Neural cell (in vitro differentiated cells): ENCODE measurements at regions not wholly inside any gene's neighbourhood (a gene's known extent, or its start where the extent isn't known, plus 50 kb on each side); places are given as distances from the start of the nearest gene placed in this dataset.

Source experiments
- EP300 ChIP-seq: fragments of 450-650 bp; conservative IDR thresholded peaks from 2 replicates; pipeline ENCODE4 v1.6.1; 2014; ENCODE audit warnings: antibody characterized with exemption, mild to moderate bottlenecking, moderate library complexity; ENCODE audit not compliant: poor library complexity, severe bottlenecking
- SMC3 ChIP-seq: fragments of 450-650 bp; conservative IDR thresholded peaks from 2 replicates; pipeline ENCODE4 v1.6.1; 2014; ENCODE audit warnings: antibody characterized with exemption, mild to moderate bottlenecking, moderate library complexity; ENCODE audit not compliant: poor library complexity
- TF ChIP-seq, protein P1 (sequence below): fragments of 450-650 bp; IDR thresholded peaks from 2 replicates; pipeline ENCODE4 v1.5.1; 2014; ENCODE audit warnings: antibody characterized with exemption, mild to moderate bottlenecking, moderate library complexity; ENCODE audit not compliant: poor library complexity, severe bottlenecking
- TF ChIP-seq, protein P2 (sequence below): IDR thresholded peaks from 2 replicates; pipeline ENCODE4 v1.6.1; 2012; ENCODE audit warnings: borderline replicate concordance

- TF ChIP-seq, protein P1, sequence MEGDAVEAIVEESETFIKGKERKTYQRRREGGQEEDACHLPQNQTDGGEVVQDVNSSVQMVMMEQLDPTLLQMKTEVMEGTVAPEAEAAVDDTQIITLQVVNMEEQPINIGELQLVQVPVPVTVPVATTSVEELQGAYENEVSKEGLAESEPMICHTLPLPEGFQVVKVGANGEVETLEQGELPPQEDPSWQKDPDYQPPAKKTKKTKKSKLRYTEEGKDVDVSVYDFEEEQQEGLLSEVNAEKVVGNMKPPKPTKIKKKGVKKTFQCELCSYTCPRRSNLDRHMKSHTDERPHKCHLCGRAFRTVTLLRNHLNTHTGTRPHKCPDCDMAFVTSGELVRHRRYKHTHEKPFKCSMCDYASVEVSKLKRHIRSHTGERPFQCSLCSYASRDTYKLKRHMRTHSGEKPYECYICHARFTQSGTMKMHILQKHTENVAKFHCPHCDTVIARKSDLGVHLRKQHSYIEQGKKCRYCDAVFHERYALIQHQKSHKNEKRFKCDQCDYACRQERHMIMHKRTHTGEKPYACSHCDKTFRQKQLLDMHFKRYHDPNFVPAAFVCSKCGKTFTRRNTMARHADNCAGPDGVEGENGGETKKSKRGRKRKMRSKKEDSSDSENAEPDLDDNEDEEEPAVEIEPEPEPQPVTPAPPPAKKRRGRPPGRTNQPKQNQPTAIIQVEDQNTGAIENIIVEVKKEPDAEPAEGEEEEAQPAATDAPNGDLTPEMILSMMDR = no peak
- TF ChIP-seq SMC3 (no peak), EP300 (peak; percentile 26)
- TF ChIP-seq, protein P2, sequence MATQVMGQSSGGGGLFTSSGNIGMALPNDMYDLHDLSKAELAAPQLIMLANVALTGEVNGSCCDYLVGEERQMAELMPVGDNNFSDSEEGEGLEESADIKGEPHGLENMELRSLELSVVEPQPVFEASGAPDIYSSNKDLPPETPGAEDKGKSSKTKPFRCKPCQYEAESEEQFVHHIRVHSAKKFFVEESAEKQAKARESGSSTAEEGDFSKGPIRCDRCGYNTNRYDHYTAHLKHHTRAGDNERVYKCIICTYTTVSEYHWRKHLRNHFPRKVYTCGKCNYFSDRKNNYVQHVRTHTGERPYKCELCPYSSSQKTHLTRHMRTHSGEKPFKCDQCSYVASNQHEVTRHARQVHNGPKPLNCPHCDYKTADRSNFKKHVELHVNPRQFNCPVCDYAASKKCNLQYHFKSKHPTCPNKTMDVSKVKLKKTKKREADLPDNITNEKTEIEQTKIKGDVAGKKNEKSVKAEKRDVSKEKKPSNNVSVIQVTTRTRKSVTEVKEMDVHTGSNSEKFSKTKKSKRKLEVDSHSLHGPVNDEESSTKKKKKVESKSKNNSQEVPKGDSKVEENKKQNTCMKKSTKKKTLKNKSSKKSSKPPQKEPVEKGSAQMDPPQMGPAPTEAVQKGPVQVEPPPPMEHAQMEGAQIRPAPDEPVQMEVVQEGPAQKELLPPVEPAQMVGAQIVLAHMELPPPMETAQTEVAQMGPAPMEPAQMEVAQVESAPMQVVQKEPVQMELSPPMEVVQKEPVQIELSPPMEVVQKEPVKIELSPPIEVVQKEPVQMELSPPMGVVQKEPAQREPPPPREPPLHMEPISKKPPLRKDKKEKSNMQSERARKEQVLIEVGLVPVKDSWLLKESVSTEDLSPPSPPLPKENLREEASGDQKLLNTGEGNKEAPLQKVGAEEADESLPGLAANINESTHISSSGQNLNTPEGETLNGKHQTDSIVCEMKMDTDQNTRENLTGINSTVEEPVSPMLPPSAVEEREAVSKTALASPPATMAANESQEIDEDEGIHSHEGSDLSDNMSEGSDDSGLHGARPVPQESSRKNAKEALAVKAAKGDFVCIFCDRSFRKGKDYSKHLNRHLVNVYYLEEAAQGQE = no peak
Measured at GRCh38 chr13:53463106-53463505, 434.5 kb downstream of the OLFM4 start.
